Tibial nerve (tissue), 3 donors: ENCODE measurements at regions not wholly inside any gene's neighbourhood (a gene's known extent, or its start where the extent isn't known, plus 50 kb on each side); places are given as distances from the start of the nearest gene placed in this dataset.
"Not testable (repeated sequence)": the region's sequence is repeated elsewhere in the genome, so short reads cannot be mapped to it uniquely, and the experiment has no call there.

Source experiments
- POLR2A ChIP-seq, 2 donors: fragments of 450-650 bp; IDR thresholded peaks; one replicate each; pipeline ENCODE4 v1.6.1; 2017; ENCODE audit warnings: antibody characterized with exemption in 2 of 2, mild to moderate bottlenecking in 2 of 2, moderate library complexity in 2 of 2
- TF ChIP-seq, protein P1 (sequence below), 5 experiments: fragments of 200-600 bp in 3 of 5; fragments of 450-650 bp in 2 of 5; sonication (generic) in 3 of 5; IDR thresholded peaks; one replicate each; pipeline ENCODE4 v1.5.1; 2016 to 2019; ENCODE audit warnings: antibody characterized with exemption in 5 of 5, mild to moderate bottlenecking in 3 of 5, moderate library complexity in 2 of 5

DNA sequence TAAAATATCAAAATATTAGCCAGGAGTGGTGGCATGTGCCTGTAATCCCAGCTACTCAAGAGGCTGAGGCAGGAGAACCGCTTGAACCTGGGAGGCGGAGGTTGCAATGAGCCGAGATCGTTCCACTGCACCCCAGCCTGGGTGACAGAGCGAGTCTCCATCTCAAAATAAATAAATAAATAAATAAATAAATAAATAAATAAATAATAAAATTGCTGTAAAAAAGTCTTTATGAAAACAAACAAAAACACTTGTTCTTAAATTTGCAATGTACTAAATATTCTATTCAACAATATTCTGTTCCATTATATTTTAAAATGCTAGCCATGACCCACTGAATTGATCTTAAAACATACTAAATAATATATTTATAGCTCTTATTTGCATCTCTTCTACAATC is 632.3 kb upstream of the RGS18 start:
- TF ChIP-seq, protein P1, sequence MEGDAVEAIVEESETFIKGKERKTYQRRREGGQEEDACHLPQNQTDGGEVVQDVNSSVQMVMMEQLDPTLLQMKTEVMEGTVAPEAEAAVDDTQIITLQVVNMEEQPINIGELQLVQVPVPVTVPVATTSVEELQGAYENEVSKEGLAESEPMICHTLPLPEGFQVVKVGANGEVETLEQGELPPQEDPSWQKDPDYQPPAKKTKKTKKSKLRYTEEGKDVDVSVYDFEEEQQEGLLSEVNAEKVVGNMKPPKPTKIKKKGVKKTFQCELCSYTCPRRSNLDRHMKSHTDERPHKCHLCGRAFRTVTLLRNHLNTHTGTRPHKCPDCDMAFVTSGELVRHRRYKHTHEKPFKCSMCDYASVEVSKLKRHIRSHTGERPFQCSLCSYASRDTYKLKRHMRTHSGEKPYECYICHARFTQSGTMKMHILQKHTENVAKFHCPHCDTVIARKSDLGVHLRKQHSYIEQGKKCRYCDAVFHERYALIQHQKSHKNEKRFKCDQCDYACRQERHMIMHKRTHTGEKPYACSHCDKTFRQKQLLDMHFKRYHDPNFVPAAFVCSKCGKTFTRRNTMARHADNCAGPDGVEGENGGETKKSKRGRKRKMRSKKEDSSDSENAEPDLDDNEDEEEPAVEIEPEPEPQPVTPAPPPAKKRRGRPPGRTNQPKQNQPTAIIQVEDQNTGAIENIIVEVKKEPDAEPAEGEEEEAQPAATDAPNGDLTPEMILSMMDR (IDR thresholded peaks at IDR 0.05), result not testable (repeated sequence)
- not testable (repeated sequence) for TF ChIP-seq POLR2A (IDR thresholded peaks at IDR 0.05)
